Endothelial cell of umbilical vein (primary cell): ENCODE measurements at regions not wholly inside any gene's neighbourhood (a gene's known extent, or its start where the extent isn't known, plus 50 kb on each side); places are given as distances from the start of the nearest gene placed in this dataset.

Experiments
- BruUV-seq: library from RNA; stranded (reverse); fragments of 400-500 nt; replicated peaks from 2 replicates; lab custom pipeline; 2021; lab: Mats Ljungman, UMichigan
- CTCF ChIA-PET: fragments of 300-600, 350-600 bp; sonication (Branson Sonifier 250); formaldehyde crosslinking; loops from one replicate; lab custom pipeline; 2021; ENCODE audit warnings: antibody characterized with exemption, inconsistent platforms; lab: Charles Lee
- POLR2A ChIA-PET: fragments of 300-600, 350-600 bp; sonication (Branson Sonifier 250); formaldehyde crosslinking; loops from one replicate; lab custom pipeline; 2021; ENCODE audit warnings: antibody characterized with exemption, inconsistent platforms; lab: Charles Lee
- DNase-seq: peaks from one replicate; pipeline ENCODE4 v3.0.0-alpha.2; 2011; ENCODE audit warnings: low read depth, low spot score
- FAIRE-seq: peaks from 2 replicates; lab custom pipeline; 2011; peaks lifted over from hg19 to GRCh38; lab: Jason Lieb, UNC
- H2AFZ ChIP-seq: 2 replicates; pipeline ENCODE4 v1.6.0; 2012; ENCODE audit warnings: low read depth, low read length, control low read depth, inconsistent platforms
- H3K27ac ChIP-seq: 2 replicates; pipeline ENCODE4 v1.5.1; 2011; ENCODE audit warnings: low read depth, mild to moderate bottlenecking, control low read depth, low read length, moderate library complexity; ENCODE audit not compliant: insufficient read depth
- H3K27me3 ChIP-seq, 2 experiments: 2 replicates each; pipeline versions ENCODE4 v1.6.0 to v1.6.1; 2011; ENCODE audit warnings: low read length in 2 of 2, mixed read lengths in 1 of 2; ENCODE audit not compliant: control insufficient read depth in 2 of 2, insufficient read depth in 2 of 2
- H3K36me3 ChIP-seq, 2 experiments: 2 replicates in 1 of 2; 3 replicates in 1 of 2; pipeline ENCODE4 v1.5.1; 2011; ENCODE audit warnings: low read length in 2 of 2, mild to moderate bottlenecking in 1 of 2, moderate library complexity in 1 of 2; ENCODE audit not compliant: control insufficient read depth in 2 of 2, insufficient read depth in 2 of 2; ENCODE audit errors: extremely low read depth in 1 of 2
- H3K4me1 ChIP-seq: 3 replicates; pipeline ENCODE4 v1.5.1; 2011; ENCODE audit warnings: mild to moderate bottlenecking, low read length; ENCODE audit not compliant: control insufficient read depth, insufficient read depth; ENCODE audit errors: extremely low read depth
- H3K4me2 ChIP-seq: 2 replicates; pipeline ENCODE4 v1.6.1; 2011; ENCODE audit warnings: low read length, control low read depth, mixed read lengths; ENCODE audit not compliant: insufficient read depth
- H3K4me3 ChIP-seq, 3 experiments: fragments of 200-600 bp in 1 of 3; sonication (generic), shearing (Covaris generic) in 1 of 3; replicated peaks in 1 of 3; 2 replicates each; pipeline ENCODE4 v1.5.1; 2011 to 2016; ENCODE audit warnings: control low read depth in 3 of 3, low read length in 3 of 3, mild to moderate bottlenecking in 2 of 3, inconsistent platforms in 1 of 3, low read depth in 1 of 3, moderate library complexity in 1 of 3; ENCODE audit not compliant: insufficient read depth in 1 of 3
- H3K79me2 ChIP-seq: 2 replicates; pipeline ENCODE4 v1.6.0; 2012; ENCODE audit warnings: low read length, inconsistent platforms; ENCODE audit not compliant: control insufficient read depth, insufficient read depth
- H3K9ac ChIP-seq: replicated peaks from 2 replicates; pipeline ENCODE3; 2011; ENCODE audit warnings: low read length, control low read depth; ENCODE audit not compliant: insufficient read depth; ENCODE audit errors: extremely low read depth
- H3K9me1 ChIP-seq: replicated peaks from 3 replicates; pipeline ENCODE4 v1.6.0; 2011; ENCODE audit warnings: mild to moderate bottlenecking, low read length; ENCODE audit not compliant: control insufficient read depth, insufficient read depth; ENCODE audit errors: extremely low read depth
- H3K9me3 ChIP-seq: replicated peaks from 2 replicates; pipeline ENCODE4 v1.5.1; 2012; ENCODE audit warnings: low read length, inconsistent platforms; ENCODE audit not compliant: control insufficient read depth, insufficient read depth
- H4K20me1 ChIP-seq: replicated peaks from 2 replicates; pipeline ENCODE3; 2011; ENCODE audit warnings: mild to moderate bottlenecking, low read length; ENCODE audit not compliant: control insufficient read depth, insufficient read depth; ENCODE audit errors: extremely low read depth
- EZH2 ChIP-seq: IDR thresholded peaks from 2 replicates; pipeline ENCODE4 v1.6.1; 2012; ENCODE audit warnings: borderline replicate concordance, low read depth, mild to moderate bottlenecking, moderate library complexity, low read length, inconsistent platforms; ENCODE audit not compliant: severe bottlenecking
- FOS ChIP-seq: IDR thresholded peaks from 2 replicates; pipeline ENCODE4 v1.6.1; 2011; ENCODE audit warnings: mild to moderate bottlenecking, low read length, moderate library complexity, borderline replicate concordance; ENCODE audit not compliant: insufficient read depth
- GATA2 ChIP-seq: IDR thresholded peaks from 2 replicates; pipeline ENCODE4 v1.7.0; 2011; ENCODE audit warnings: low read depth, mild to moderate bottlenecking, moderate library complexity, mixed read lengths, low read length; ENCODE audit not compliant: insufficient read length, insufficient read depth
- MAX ChIP-seq: IDR thresholded peaks from 2 replicates; pipeline ENCODE4 v1.6.1; 2011; ENCODE audit not compliant: insufficient read depth, insufficient read length
- POLR2A ChIP-seq: IDR thresholded peaks from 2 replicates; pipeline ENCODE4 v1.6.1; 2012; ENCODE audit warnings: low read depth, mild to moderate bottlenecking, control low read depth, low read length
- POLR2AphosphoS5 ChIP-seq: IDR thresholded peaks from 2 replicates; pipeline ENCODE4 v1.6.1; 2012; ENCODE audit warnings: low read depth, mild to moderate bottlenecking, control low read depth, low read length, moderate library complexity; ENCODE audit not compliant: insufficient read depth
- dilution Hi-C: fragments of 300-500 bp; cut with MboI; formaldehyde crosslinking; loops from one replicate; pipeline ENCODE4 v1.15.0; 2019; ENCODE audit warnings: low sequenced_read_pairs; ENCODE audit not compliant: extremely low pct_ligation_motif_present
- intact Hi-C: fragments of 100-400 bp; cut with micrococcal nuclease; formaldehyde crosslinking; loops from one replicate; pipeline ENCODE4 v1.10.0; 2022

DNA sequence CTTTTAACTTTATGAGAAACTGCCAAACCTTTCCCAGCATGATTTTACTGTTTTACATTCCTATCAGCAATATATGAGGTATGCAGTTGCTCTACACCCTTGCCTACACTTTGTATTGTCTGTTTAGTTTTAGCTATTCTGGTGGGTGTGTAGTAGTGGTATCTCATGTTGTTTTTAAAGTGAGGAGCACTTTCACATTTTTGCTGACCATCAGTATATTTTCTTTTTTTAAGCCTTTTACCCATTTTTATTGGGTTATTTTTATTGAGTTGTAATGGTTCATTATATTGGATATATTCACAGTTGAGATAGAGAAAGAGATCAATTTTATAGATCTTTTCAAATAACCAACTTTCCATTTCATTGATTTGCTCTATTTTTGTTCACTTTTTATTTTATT, 102.4 kb downstream of the BARX1 start:
- no peak for FAIRE-seq
- dilution Hi-C loops (no loop called here), intact Hi-C loops (no loop called here)
- H3K36me3 ChIP-seq = no peaks in the 10 kb centered on the region
- H3K4me1 ChIP-seq = no peaks in the 10 kb centered on the region
- no TSS peak for BruUV-seq
- no peak for DNase-seq
- H3K4me2 ChIP-seq = no peak overlapping the region
- no peak overlapping the region for H3K4me3 ChIP-seq
- POLR2A ChIA-PET = no interaction called here
- no peaks in the 10 kb centered on the region for H3K9me1 ChIP-seq
- H4K20me1 ChIP-seq = no peaks in the 10 kb centered on the region
- no peaks in the 10 kb centered on the region for H3K79me2 ChIP-seq
- CTCF ChIA-PET = no interaction called here
- H3K27ac ChIP-seq = no peak overlapping the region
- H3K9ac ChIP-seq = no peak overlapping the region
- no peak overlapping the region for H2AFZ ChIP-seq
- no peak for TF ChIP-seq GATA2
- no peak for TF ChIP-seq POLR2A
- TF ChIP-seq POLR2AphosphoS5 = no peak
- H3K9me3 ChIP-seq = no peaks in the 10 kb centered on the region
- H3K27me3 ChIP-seq = peaks cover 4% of the 10 kb centered on the region in 2 experiments

DNA sequence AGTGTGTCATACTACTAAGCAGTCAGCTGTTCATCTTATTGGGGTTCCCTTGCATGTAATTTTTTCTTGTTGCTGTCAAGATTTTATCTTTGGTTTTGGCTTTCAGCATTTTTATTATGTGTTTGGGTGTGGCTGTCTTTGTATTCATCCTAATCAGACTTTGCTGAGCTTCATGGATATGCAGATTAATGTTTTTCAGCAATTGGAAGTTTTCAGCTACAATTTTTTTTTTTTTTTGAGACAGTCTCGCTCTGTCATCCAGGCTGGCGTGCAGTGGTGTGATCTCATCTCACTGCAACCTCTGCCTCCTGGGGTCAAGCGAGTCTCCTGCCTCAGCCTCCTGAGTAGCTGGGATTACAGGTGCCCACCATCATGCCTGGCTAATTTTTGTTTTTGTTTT, 108.8 kb downstream of the BARX1 start:
- peaks cover 0 to 3% of the 10 kb centered on the region in 2 experiments for H3K27me3 ChIP-seq
- CTCF ChIA-PET = no interaction called here
- TF ChIP-seq MAX = no peak
- TF ChIP-seq FOS = no peak
- TF ChIP-seq EZH2 = no peak
- TF ChIP-seq GATA2 = no peak
- no peak for TF ChIP-seq POLR2AphosphoS5
- no peak for TF ChIP-seq POLR2A
- H4K20me1 ChIP-seq = no peaks in the 10 kb centered on the region
- no peaks in the 10 kb centered on the region for H3K9me1 ChIP-seq
- intact Hi-C loops (no loop called here), dilution Hi-C loops (no loop called here)
- H3K4me3 ChIP-seq = no peak overlapping the region
- POLR2A ChIA-PET = no interaction called here
- FAIRE-seq = no peak
- no peaks in the 10 kb centered on the region for H3K9me3 ChIP-seq
- no peak overlapping the region for H3K4me2 ChIP-seq
- DNase-seq = no peak
- no TSS peak for BruUV-seq
- H3K36me3 ChIP-seq = no peaks in the 10 kb centered on the region
- no peak overlapping the region for H3K27ac ChIP-seq
- no peak overlapping the region for H3K9ac ChIP-seq
- no peak overlapping the region for H2AFZ ChIP-seq
- H3K4me1 ChIP-seq = no peaks in the 10 kb centered on the region
- H3K79me2 ChIP-seq = no peaks in the 10 kb centered on the region
